H1 (cell line): ENCODE measurements at regions not wholly inside any gene's neighbourhood (a gene's known extent, or its start where the extent isn't known, plus 50 kb on each side); places are given as distances from the start of the nearest gene placed in this dataset.

Experiments used
- CTCF ChIA-PET: fragments of 300-600 bp; sonication (Branson Sonifier 250); formaldehyde crosslinking; loops from one replicate; lab custom pipeline; 2021; ENCODE audit not compliant: partially characterized antibody; lab: Charles Lee
- POLR2A ChIA-PET: fragments of 300-600 bp; sonication (Branson Sonifier 250); formaldehyde crosslinking; loops from one replicate; lab custom pipeline; 2021; ENCODE audit warnings: inconsistent platforms; ENCODE audit not compliant: partially characterized antibody; lab: Charles Lee
- DNase-seq, 2 experiments: peaks; one replicate each; pipeline versions ENCODE4 v3.0.0 to v3.0.0-alpha.2; 2010 to 2022; ENCODE audit warnings: low spot score in 2 of 2, low read depth in 1 of 2, mixed read lengths in 1 of 2
- FAIRE-seq: peaks from 2 replicates; lab custom pipeline; 2011; peaks lifted over from hg19 to GRCh38; lab: Jason Lieb, UNC
- H2AFZ ChIP-seq: 2 replicates; pipeline ENCODE4 v1.8.1; 2012; ENCODE audit warnings: low read length, inconsistent platforms
- H2AK5ac ChIP-seq: 2 replicates; pipeline ENCODE4 v1.6.1; 2013; ENCODE audit warnings: low read depth, low read length
- H2BK120ac ChIP-seq: replicated peaks from 2 replicates; pipeline ENCODE3; 2013; ENCODE audit warnings: low read depth, low read length, inconsistent platforms
- H2BK12ac ChIP-seq: 2 replicates; pipeline ENCODE4 v1.6.1; 2013; ENCODE audit warnings: low read depth, low read length
- H2BK15ac ChIP-seq: 2 replicates; pipeline ENCODE4 v1.6.1; 2013; ENCODE audit warnings: low read length
- H2BK20ac ChIP-seq: 2 replicates; pipeline ENCODE4 v1.6.1; 2013; ENCODE audit warnings: low read length
- H2BK5ac ChIP-seq: 2 replicates; pipeline ENCODE4 v1.6.1; 2013; ENCODE audit warnings: low read depth, low read length
- H3K14ac ChIP-seq: 2 replicates; pipeline ENCODE4 v1.6.1; 2013; ENCODE audit warnings: inconsistent platforms; ENCODE audit not compliant: insufficient read length
- H3K18ac ChIP-seq: 2 replicates; pipeline ENCODE4 v1.6.1; 2013; ENCODE audit warnings: low read length; ENCODE audit errors: extremely low read depth
- H3K23ac ChIP-seq: 2 replicates; pipeline ENCODE4 v1.6.1; 2013; ENCODE audit warnings: inconsistent platforms; ENCODE audit not compliant: insufficient read length
- H3K23me2 ChIP-seq: 2 replicates; pipeline ENCODE4 v1.6.1; 2013; ENCODE audit warnings: low read depth, low read length
- H3K27ac ChIP-seq: 2 replicates; pipeline ENCODE4 v1.6.1; 2011; ENCODE audit warnings: low read depth, low read length, inconsistent platforms
- H3K27me3 ChIP-seq, 4 experiments: replicated peaks in 1 of 4; 1 replicate in 1 of 4; 2 replicates in 3 of 4; pipeline versions ENCODE4 v1.6.1 to v1.8.1; 2011 to 2013; ENCODE audit warnings: low read length in 3 of 4, mild to moderate bottlenecking in 3 of 4, inconsistent platforms in 2 of 4, mixed read lengths in 2 of 4, moderate library complexity in 1 of 4; ENCODE audit not compliant: control insufficient read depth in 3 of 4, insufficient read depth in 3 of 4; ENCODE audit errors: extremely low read depth in 1 of 4
- H3K36me3 ChIP-seq, 4 experiments: 2 replicates each; pipeline versions ENCODE4 v1.6.1 to v1.8.1; 2011 to 2013; ENCODE audit warnings: mild to moderate bottlenecking in 4 of 4, low read length in 3 of 4, moderate library complexity in 2 of 4, control low read depth in 1 of 4, inconsistent platforms in 1 of 4; ENCODE audit not compliant: insufficient read depth in 4 of 4, control insufficient read depth in 2 of 4
- H3K4ac ChIP-seq: replicated peaks from 2 replicates; pipeline ENCODE3; 2013; ENCODE audit warnings: low read length, low read depth, mixed read lengths, inconsistent platforms; ENCODE audit not compliant: insufficient read length
- H3K4me1 ChIP-seq, 4 experiments: replicated peaks in 1 of 4; 1 replicate in 1 of 4; 2 replicates in 3 of 4; pipeline versions ENCODE4 v1.6.1 to v1.8.1; 2011 to 2013; ENCODE audit warnings: low read length in 3 of 4, inconsistent platforms in 2 of 4, mixed read lengths in 1 of 4; ENCODE audit not compliant: insufficient read depth in 4 of 4, control insufficient read depth in 3 of 4
- H3K4me2 ChIP-seq, 2 experiments: 2 replicates each; pipeline versions ENCODE4 v1.6.1 to v1.8.1; 2011 to 2013; ENCODE audit warnings: low read depth in 2 of 2, low read length in 2 of 2, control low read depth in 1 of 2, inconsistent platforms in 1 of 2, mild to moderate bottlenecking in 1 of 2; ENCODE audit not compliant: insufficient read depth in 1 of 2
- H3K4me3 ChIP-seq, 4 experiments: fragments of 200-600, 300-600 bp in 1 of 4; sonication (generic), shearing (Covaris generic), sonication (Bioruptor Twin) in 1 of 4; 2 replicates each; pipeline versions ENCODE4 v1.5.1 to v1.8.1; 2011 to 2016; ENCODE audit warnings: low read length in 4 of 4, low read depth in 3 of 4, control low read depth in 2 of 4, inconsistent platforms in 2 of 4, mild to moderate bottlenecking in 2 of 4, mixed read lengths in 1 of 4, moderate library complexity in 1 of 4; ENCODE audit not compliant: insufficient read depth in 2 of 4; ENCODE audit errors: extremely low read depth in 1 of 4
- H3K56ac ChIP-seq: replicated peaks from 2 replicates; pipeline ENCODE3; 2013; ENCODE audit warnings: low read depth, mild to moderate bottlenecking, mixed read lengths, low read length, inconsistent platforms; ENCODE audit not compliant: insufficient read length
- H3K79me1 ChIP-seq: 2 replicates; pipeline ENCODE4 v1.6.1; 2013; ENCODE audit warnings: low read depth, low read length, control low read depth
- H3K79me2 ChIP-seq, 2 experiments: 2 replicates each; pipeline versions ENCODE4 v1.6.1 to v1.8.1; 2012 to 2013; ENCODE audit warnings: low read length in 2 of 2, mild to moderate bottlenecking in 2 of 2, inconsistent platforms in 1 of 2; ENCODE audit not compliant: insufficient read depth in 2 of 2, control insufficient read depth in 1 of 2
- H3K9ac ChIP-seq, 4 experiments: replicated peaks in 1 of 4; 1 replicate in 1 of 4; 2 replicates in 3 of 4; pipeline versions ENCODE4 v1.6.1 to v1.8.1; 2011 to 2013; ENCODE audit warnings: low read depth in 3 of 4, low read length in 3 of 4, control low read depth in 2 of 4, mild to moderate bottlenecking in 2 of 4, moderate library complexity in 2 of 4, inconsistent platforms in 1 of 4; ENCODE audit errors: extremely low read depth in 1 of 4
- H3K9me3 ChIP-seq, 2 experiments: 2 replicates each; pipeline versions ENCODE4 v1.6.1 to v1.8.1; 2012 to 2013; ENCODE audit warnings: mild to moderate bottlenecking in 2 of 2, moderate library complexity in 2 of 2, control low read depth in 1 of 2, inconsistent platforms in 1 of 2, low read depth in 1 of 2, low read length in 1 of 2, mixed read lengths in 1 of 2; ENCODE audit not compliant: insufficient read depth in 2 of 2
- H4K20me1 ChIP-seq, 2 experiments: replicated peaks in 1 of 2; 2 replicates each; pipeline versions ENCODE3 to v1.8.1; 2011 to 2013; ENCODE audit warnings: inconsistent platforms in 2 of 2, low read length in 2 of 2, mild to moderate bottlenecking in 1 of 2; ENCODE audit not compliant: insufficient read depth in 2 of 2, control insufficient read depth in 1 of 2
- H4K5ac ChIP-seq: 2 replicates; pipeline ENCODE4 v1.6.1; 2013; ENCODE audit warnings: low read length, low read depth, mixed read lengths, inconsistent platforms; ENCODE audit not compliant: insufficient read length
- H4K8ac ChIP-seq: 2 replicates; pipeline ENCODE4 v1.8.0; 2013; ENCODE audit warnings: mild to moderate bottlenecking, moderate library complexity, low read length, inconsistent platforms; ENCODE audit not compliant: insufficient read depth; ENCODE audit errors: extremely low read depth
- H4K91ac ChIP-seq: replicated peaks from 2 replicates; pipeline ENCODE3; 2013; ENCODE audit warnings: low read length, mixed read lengths, inconsistent platforms; ENCODE audit not compliant: insufficient read length
- CHD1 ChIP-seq: IDR thresholded peaks from 2 replicates; pipeline ENCODE4 v1.6.1; 2012; ENCODE audit warnings: low read depth, low read length, improper control_type of control experiment
- EZH2 ChIP-seq: fragments of 200-600 bp; sonication (generic); IDR thresholded peaks from 2 replicates; pipeline ENCODE4 v1.7.1; 2012; ENCODE audit warnings: low read depth, mild to moderate bottlenecking, moderate library complexity, low read length, inconsistent platforms; ENCODE audit not compliant: severe bottlenecking
- FOSL1 ChIP-seq: IDR thresholded peaks from 2 replicates; pipeline ENCODE4 v1.6.1; 2011; ENCODE audit warnings: mild to moderate bottlenecking, low read depth, low read length, moderate library complexity; ENCODE audit not compliant: insufficient read depth
- JUN ChIP-seq: IDR thresholded peaks from 2 replicates; pipeline ENCODE4 v1.6.1; 2011; ENCODE audit warnings: low read depth, mild to moderate bottlenecking, improper control_type of control experiment, low read length
- NANOG ChIP-seq: IDR thresholded peaks from 2 replicates; pipeline ENCODE4 v1.6.1; 2011; ENCODE audit warnings: low read length, low read depth, mild to moderate bottlenecking, inconsistent platforms; ENCODE audit not compliant: insufficient read depth, poor library complexity, severe bottlenecking
- PHF8 ChIP-seq: fragments of 200-600 bp; sonication (generic); conservative IDR thresholded peaks from 2 replicates; pipeline ENCODE4 v1.7.1; 2012; ENCODE audit warnings: low read depth, mild to moderate bottlenecking, inconsistent platforms, low read length, moderate library complexity
- RFX5 ChIP-seq: IDR thresholded peaks from 2 replicates; pipeline ENCODE4 v1.6.1; 2011; ENCODE audit warnings: low read depth, low read length, improper control_type of control experiment, borderline replicate concordance
- RXRA ChIP-seq: IDR thresholded peaks from 2 replicates; pipeline ENCODE4 v1.6.1; 2011; ENCODE audit warnings: low read depth, mild to moderate bottlenecking, low read length, moderate library complexity; ENCODE audit not compliant: insufficient read depth
- SIX5 ChIP-seq: IDR thresholded peaks from 2 replicates; pipeline ENCODE4 v1.6.1; 2011; ENCODE audit warnings: mild to moderate bottlenecking, low read depth, low read length
- SP1 ChIP-seq: IDR thresholded peaks from 2 replicates; pipeline ENCODE4 v1.6.1; 2011; ENCODE audit warnings: low read depth, low read length
- SRF ChIP-seq: IDR thresholded peaks from 2 replicates; pipeline ENCODE4 v1.6.1; 2011; ENCODE audit warnings: mild to moderate bottlenecking, low read depth, low read length, moderate library complexity
- TAF1 ChIP-seq: IDR thresholded peaks from 2 replicates; pipeline ENCODE4 v1.6.1; 2011; ENCODE audit warnings: mild to moderate bottlenecking, low read depth, low read length
- WGBS, 2 experiments: shearing (Covaris generic) in 1 of 2; methylation state at CpG; one replicate each; pipeline versions ENCODE4 v1.1.6 to v1.1.7; 2013 to 2015; ENCODE audit warnings: low lambda C conversion rate in 2 of 2, mixed read lengths in 2 of 2, inconsistent platforms in 1 of 2, low coverage in 1 of 2, missing lambda C conversion rate in 1 of 2; ENCODE audit not compliant: insufficient replicate concordance in 2 of 2, insufficient coverage in 1 of 2, insufficient read length in 1 of 2; ENCODE audit errors: extremely low coverage in 1 of 2, missing lambda C conversion rate in 1 of 2; 5-methylcytosine and 5-hydroxymethylcytosine counted together
- TF ChIP-seq, protein P1 (sequence below): IDR thresholded peaks from 2 replicates; pipeline ENCODE4 v1.6.1; 2012; ENCODE audit warnings: inconsistent platforms
- TF ChIP-seq, protein P2 (sequence below): IDR thresholded peaks from 2 replicates; pipeline ENCODE4 v1.6.1; 2011; ENCODE audit warnings: low read depth, mild to moderate bottlenecking, low read length; ENCODE audit not compliant: insufficient read depth

DNA sequence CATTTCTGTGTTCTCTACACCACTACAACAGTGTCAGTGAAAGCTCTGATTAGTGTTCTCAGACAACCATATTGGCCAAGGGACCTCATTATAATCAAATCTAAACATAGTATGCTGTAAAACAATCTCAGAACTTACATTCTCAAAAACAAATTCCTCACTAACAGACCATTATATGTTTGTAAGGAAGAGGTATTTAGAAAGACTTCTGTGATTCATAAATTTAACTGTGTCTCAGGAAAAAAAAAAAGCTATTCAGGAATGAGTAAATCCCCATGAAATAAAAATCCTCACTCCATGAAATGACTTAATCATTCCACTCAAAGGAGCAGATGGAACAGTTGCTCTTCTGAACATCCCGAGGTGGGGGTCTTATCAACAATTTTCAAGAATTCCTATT, 413.0 kb downstream of the CDH2 start:
- Histone ChIP-seq H4K20me1 (no peaks in the 10 kb centered on the region), H2BK5ac (no peak overlapping the region), H3K18ac (no peak overlapping the region), H3K36me3 (no peaks in the 10 kb centered on the region), H4K8ac (no peak overlapping the region), H3K4me1 (peaks cover 0 to 4% (median 1%) of the 10 kb centered on the region in 4 experiments; a peak in 1 of 7 replicates), H2AFZ (no peak overlapping the region), H3K9me3 (no peaks in the 10 kb centered on the region), H2BK20ac (no peak overlapping the region), H3K56ac (no peak overlapping the region), H3K4me3 (no peak overlapping the region), H3K4me2 (no peak overlapping the region), H3K79me2 (no peaks in the 10 kb centered on the region), H3K27ac (no peak overlapping the region), H3K23me2 (no peaks in the 10 kb centered on the region), H3K27me3 (no peaks in the 10 kb centered on the region), H3K23ac (no peak overlapping the region), H4K91ac (no peak overlapping the region), H3K79me1 (no peaks in the 10 kb centered on the region), H2BK15ac (no peak overlapping the region), H2BK120ac (no peak overlapping the region), H3K9ac (no peak overlapping the region), H3K14ac (no peak overlapping the region), H3K4ac (no peak overlapping the region), H2BK12ac (no peak overlapping the region), H4K5ac (no peak overlapping the region), H2AK5ac (no peak overlapping the region)
- no peak for FAIRE-seq
- DNase-seq: no peak
- ChIA-PET CTCF (interaction anchor here (0.6 kb wide), 1 partner anchor 768 kb away, joined by 3 read pairs; no protein-coding TSS in a partner anchor), POLR2A (no interaction called here)
- 88% methylated on average over 1 of the region's 1 CpG; no CpG with 5 or more reads in 1 of the 2 experiments for WGBS, 2 experiments
- TF ChIP-seq NANOG (no peak), FOSL1 (no peak), JUN (no peak), EZH2 (no peak), CHD1 (no peak), PHF8 (no peak), RFX5 (no peak), SP1 (no peak), SIX5 (no peak), RXRA (no peak), SRF (no peak), TAF1 (no peak)
- TF ChIP-seq, protein P1, sequence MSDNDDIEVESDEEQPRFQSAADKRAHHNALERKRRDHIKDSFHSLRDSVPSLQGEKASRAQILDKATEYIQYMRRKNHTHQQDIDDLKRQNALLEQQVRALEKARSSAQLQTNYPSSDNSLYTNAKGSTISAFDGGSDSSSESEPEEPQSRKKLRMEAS: no peak
- TF ChIP-seq, protein P2, sequence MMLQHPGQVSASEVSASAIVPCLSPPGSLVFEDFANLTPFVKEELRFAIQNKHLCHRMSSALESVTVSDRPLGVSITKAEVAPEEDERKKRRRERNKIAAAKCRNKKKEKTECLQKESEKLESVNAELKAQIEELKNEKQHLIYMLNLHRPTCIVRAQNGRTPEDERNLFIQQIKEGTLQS: no peak
